HCT116 (cell line): ENCODE measurements at regions not wholly inside any gene's neighbourhood (a gene's known extent, or its start where the extent isn't known, plus 50 kb on each side); places are given as distances from the start of the nearest gene placed in this dataset.

ENCODE experiments used
- ATAC-seq: fragments of 200-7000 bp; cut with Tn5 transposase; 2 replicates; pipeline ENCODE4 v1.9.1; 2020; ENCODE audit warnings: mild to moderate bottlenecking, moderate library complexity
- BruUV-seq: library from RNA; stranded (reverse); fragments of 400-500 nt; replicated peaks from 2 replicates; lab custom pipeline; 2021; lab: Mats Ljungman, UMichigan
- CTCF ChIA-PET: fragments of 300-600 bp; sonication (Branson Sonifier 250); formaldehyde crosslinking; loops from one replicate; lab custom pipeline; 2021; ENCODE audit warnings: antibody characterized with exemption; lab: Charles Lee
- POLR2A ChIA-PET: fragments of 300-600, 350-600 bp; sonication (Branson Sonifier 250); formaldehyde crosslinking; loops from one replicate; lab custom pipeline; 2021; ENCODE audit warnings: antibody characterized with exemption; lab: Charles Lee
- RAD21 ChIA-PET, 2 experiments: fragments of 300-600 bp; sonication (Branson Sonifier 250); formaldehyde crosslinking; loops; one replicate each; lab custom pipeline; 2023; ENCODE audit warnings: low total read pairs in 2 of 2; ENCODE audit not compliant: uncharacterized antibody in 2 of 2, unreplicated experiment in 2 of 2, low non-redundant PET in 1 of 2; lab: Charles Lee
- DNase-seq: peaks from one replicate; pipeline ENCODE4 v3.0.0-alpha.2; 2010; ENCODE audit warnings: low read depth, low spot score
- H2AFZ ChIP-seq: fragments of 200-600 bp; shearing (Covaris generic), sonication (generic); 2 replicates; pipeline ENCODE4 v1.6.1; 2017; ENCODE audit warnings: low read depth, mixed run types, mixed read lengths, antibody characterized with exemption, low read length; ENCODE audit not compliant: poor library complexity, severe bottlenecking
- H3K27ac ChIP-seq: 2 replicates; pipeline ENCODE4 v1.5.1; 2012; ENCODE audit warnings: low read depth, low read length
- H3K27me3 ChIP-seq: fragments of 200-600 bp; sonication (generic); 2 replicates; pipeline ENCODE4 v1.6.1; 2016; ENCODE audit warnings: mixed run types, low read length, mixed read lengths; ENCODE audit not compliant: insufficient read depth
- H3K36me3 ChIP-seq, 2 experiments: fragments of 200-500 bp in 1 of 2; fragments of 200-600 bp in 1 of 2; sonication (Bioruptor generic) in 1 of 2; sonication (generic) in 1 of 2; 2 replicates each; pipeline versions ENCODE4 v1.5.1 to v1.6.1; 2014 to 2016; ENCODE audit warnings: low read length in 2 of 2, inconsistent platforms in 1 of 2, mixed read lengths in 1 of 2, mixed run types in 1 of 2; ENCODE audit not compliant: insufficient read depth in 2 of 2, control insufficient read depth in 1 of 2
- H3K4me1 ChIP-seq, 2 experiments: fragments of 200-600 bp in 1 of 2; sonication (generic) in 1 of 2; 2 replicates each; pipeline versions ENCODE4 v1.5.1 to v1.6.1; 2012 to 2017; ENCODE audit warnings: low read length in 2 of 2, inconsistent platforms in 1 of 2, mild to moderate bottlenecking in 1 of 2, mixed read lengths in 1 of 2, mixed run types in 1 of 2, moderate library complexity in 1 of 2; ENCODE audit not compliant: insufficient read depth in 2 of 2, control insufficient read depth in 1 of 2
- H3K4me2 ChIP-seq: fragments of 200-600 bp; sonication (generic); 2 replicates; pipeline ENCODE4 v1.6.1; 2017; ENCODE audit warnings: mixed run types, low read length, mixed read lengths
- H3K4me3 ChIP-seq, 2 experiments: fragments of 200-600 bp in 1 of 2; sonication (generic) in 1 of 2; replicated peaks in 1 of 2; 2 replicates each; pipeline ENCODE4 v1.5.1; 2011 to 2016; ENCODE audit warnings: low read length in 2 of 2, control low read depth in 1 of 2, low read depth in 1 of 2, mild to moderate bottlenecking in 1 of 2, mixed read lengths in 1 of 2, mixed run types in 1 of 2
- H3K79me2 ChIP-seq: fragments of 200-600 bp; sonication (generic); 2 replicates; pipeline ENCODE4 v1.6.1; 2017; ENCODE audit warnings: mild to moderate bottlenecking, mixed run types, low read length, moderate library complexity, mixed read lengths; ENCODE audit not compliant: insufficient read depth
- H3K9ac ChIP-seq: fragments of 200-600 bp; sonication (generic); 2 replicates; pipeline ENCODE4 v1.6.1; 2016; ENCODE audit warnings: low read length, mixed read lengths
- H3K9me2 ChIP-seq: fragments of 200-600 bp; sonication (generic), shearing (Covaris generic); 2 replicates; pipeline ENCODE4 v1.6.1; 2017; ENCODE audit warnings: mixed run types, mild to moderate bottlenecking, moderate library complexity; ENCODE audit not compliant: insufficient read depth
- H3K9me3 ChIP-seq, 2 experiments: fragments of 200-500 bp in 1 of 2; fragments of 200-600 bp in 1 of 2; sonication (Bioruptor generic) in 1 of 2; sonication (generic) in 1 of 2; 2 replicates each; pipeline ENCODE4 v1.6.1; 2014 to 2017; ENCODE audit warnings: low read length in 2 of 2, mixed read lengths in 2 of 2, inconsistent platforms in 1 of 2, low read depth in 1 of 2, mild to moderate bottlenecking in 1 of 2, mixed run types in 1 of 2, moderate library complexity in 1 of 2; ENCODE audit not compliant: control insufficient read depth in 1 of 2, insufficient read depth in 1 of 2
- H4K20me1 ChIP-seq: fragments of 200-600 bp; sonication (generic), shearing (Covaris generic); 2 replicates; pipeline ENCODE4 v1.6.1; 2017; ENCODE audit warnings: mixed run types, mild to moderate bottlenecking, moderate library complexity; ENCODE audit not compliant: insufficient read depth
- ATF3 ChIP-seq: IDR thresholded peaks from 2 replicates; pipeline ENCODE4 v1.6.1; 2012
- CBX3 ChIP-seq: IDR thresholded peaks from 2 replicates; pipeline ENCODE4 v1.6.1; 2012; ENCODE audit warnings: low read depth
- CEBPB ChIP-seq: IDR thresholded peaks from 2 replicates; pipeline ENCODE4 v1.6.1; 2012; ENCODE audit warnings: low read depth
- CTCF ChIP-seq, 3 experiments: fragments of 200-600 bp in 1 of 3; sonication (generic) in 1 of 3; IDR thresholded peaks in 2 of 3; conservative IDR thresholded peaks in 1 of 3; 2 replicates each; pipeline ENCODE4 v1.5.1; 2012 to 2017; ENCODE audit warnings: low read depth in 2 of 3, low read length in 2 of 3, antibody characterized with exemption in 1 of 3, borderline replicate concordance in 1 of 3, control low read depth in 1 of 3, mild to moderate bottlenecking in 1 of 3, mixed read lengths in 1 of 3, mixed run types in 1 of 3, moderate library complexity in 1 of 3; ENCODE audit not compliant: insufficient read depth in 1 of 3
- ELF1 ChIP-seq: IDR thresholded peaks from 2 replicates; pipeline ENCODE4 v1.6.1; 2012; ENCODE audit warnings: low read depth, borderline replicate concordance
- EZH2phosphoT487 ChIP-seq: fragments of 200-600 bp; IDR thresholded peaks from 2 replicates; pipeline ENCODE4 v1.6.1; 2018; ENCODE audit warnings: antibody characterized with exemption, borderline replicate concordance
- JUND ChIP-seq: IDR thresholded peaks from 2 replicates; pipeline ENCODE4 v1.6.1; 2012
- POLR2A ChIP-seq: IDR thresholded peaks from 2 replicates; pipeline ENCODE4 v1.7.0; 2011; ENCODE audit warnings: borderline replicate concordance; ENCODE audit not compliant: insufficient read depth, insufficient read length; ENCODE audit errors: extremely low read depth
- POLR2AphosphoS5 ChIP-seq: IDR thresholded peaks from 2 replicates; pipeline ENCODE4 v1.6.1; 2011; ENCODE audit warnings: mild to moderate bottlenecking, low read depth, low read length, moderate library complexity
- RAD21 ChIP-seq: IDR thresholded peaks from 2 replicates; pipeline ENCODE4 v1.6.1; 2012; ENCODE audit warnings: low read depth, mild to moderate bottlenecking
- REST ChIP-seq: IDR thresholded peaks from 2 replicates; pipeline ENCODE4 v1.6.1; 2012; ENCODE audit warnings: low read depth
- SIN3A ChIP-seq: IDR thresholded peaks from 2 replicates; pipeline ENCODE4 v1.6.1; 2012; ENCODE audit warnings: low read depth
- SP1 ChIP-seq: IDR thresholded peaks from 2 replicates; pipeline ENCODE4 v1.6.1; 2012; ENCODE audit warnings: low read depth
- SRF ChIP-seq: IDR thresholded peaks from 2 replicates; pipeline ENCODE4 v1.6.1; 2012; ENCODE audit warnings: low read depth
- TCF7L2 ChIP-seq: IDR thresholded peaks from 2 replicates; pipeline ENCODE4 v1.7.0; 2011; ENCODE audit warnings: borderline replicate concordance, inconsistent platforms; ENCODE audit not compliant: insufficient read depth, insufficient read length; ENCODE audit errors: extremely low read depth
- YY1 ChIP-seq: IDR thresholded peaks from 2 replicates; pipeline ENCODE4 v1.6.1; 2011; ENCODE audit warnings: low read length, low read depth, moderate library complexity, mild to moderate bottlenecking; ENCODE audit not compliant: insufficient replicate concordance; ENCODE audit errors: extremely low read depth
- ZBTB33 ChIP-seq: IDR thresholded peaks from 2 replicates; pipeline ENCODE4 v1.6.1; 2011; ENCODE audit warnings: mild to moderate bottlenecking, low read length, moderate library complexity; ENCODE audit not compliant: insufficient replicate concordance; ENCODE audit errors: extremely low read depth
- ZNF274 ChIP-seq: fragments of 200-500 bp; sonication (Bioruptor generic); IDR thresholded peaks from 2 replicates; pipeline ENCODE4 v1.6.1; 2014; ENCODE audit warnings: mild to moderate bottlenecking, low read depth, low read length, inconsistent platforms
- intact Hi-C: fragments of 100-400 bp; cut with micrococcal nuclease; formaldehyde crosslinking; loops from 2 replicates; pipeline ENCODE4 v1.10.0; 2022

GRCh38 chr10:47159361-47160260, 140.4 kb upstream of the GDF10 start:
- no peak overlapping the region for H3K4me3 ChIP-seq
- no peak overlapping the region for H3K27ac ChIP-seq
- H3K4me2 ChIP-seq, result no peak overlapping the region
- RAD21 ChIA-PET, result no interaction called here
- H3K9me2 ChIP-seq, result no peaks in the 10 kb centered on the region
- peaks cover 0 to 12% of the 10 kb centered on the region in 2 experiments; a peak in 1 of 4 replicates for H3K9me3 ChIP-seq
- TF ChIP-seq CTCF (IDR thresholded peaks at IDR 0.05 in 2 of 3, conservative IDR thresholded peaks at IDR 0.05 in 1 of 3; ENCODE audit: borderline replicate concordance in 1 of 3, insufficient read depth in 1 of 3, low read depth in 2 of 3, low read length in 2 of 3), result no peak
- TF ChIP-seq YY1, result no peak
- no peak for TF ChIP-seq SP1
- no peak for TF ChIP-seq CEBPB
- TF ChIP-seq POLR2AphosphoS5, result no peak
- TF ChIP-seq ELF1, result no peak
- TF ChIP-seq JUND, result no peak
- TF ChIP-seq SIN3A, result no peak
- TF ChIP-seq ATF3, result no peak
- no peak for TF ChIP-seq POLR2A
- TF ChIP-seq RAD21, result no peak
- TF ChIP-seq EZH2phosphoT487, result no peak
- no peak for TF ChIP-seq SRF
- no peak for TF ChIP-seq TCF7L2
- no peak for TF ChIP-seq CBX3
- no peak for TF ChIP-seq REST
- no peak for TF ChIP-seq ZBTB33
- TF ChIP-seq ZNF274, result no peak
- intact Hi-C loops, result no loop called here
- BruUV-seq, result no TSS peak
- CTCF ChIA-PET, result no interaction called here
- H3K9ac ChIP-seq, result no peak overlapping the region
- H4K20me1 ChIP-seq, result no peaks in the 10 kb centered on the region
- H2AFZ ChIP-seq, result no peak overlapping the region
- POLR2A ChIA-PET, result no interaction called here
- no peak for DNase-seq
- no peak for ATAC-seq
- no peaks in the 10 kb centered on the region for H3K79me2 ChIP-seq
- H3K27me3 ChIP-seq, result no peaks in the 10 kb centered on the region
- no peaks in the 10 kb centered on the region for H3K36me3 ChIP-seq
- peaks cover 0 to 7% of the 10 kb centered on the region in 2 experiments; a peak in 1 of 4 replicates for H3K4me1 ChIP-seq
